Posterior cingulate gyrus (tissue), 11 donors: ENCODE measurements at regions not wholly inside any gene's neighbourhood (a gene's known extent, or its start where the extent isn't known, plus 50 kb on each side); places are given as distances from the start of the nearest gene placed in this dataset.
A peak's percentile ranks its signal among the peaks of the same experiment; 100 is the strongest.

Source experiments
- DNase-seq, 10 donors: peaks; one replicate each; pipeline versions ENCODE4 v3.0.0 to v3.0.0-alpha.2; 2020 to 2021; ENCODE audit warnings: mixed read lengths in 3 of 10
- intact Hi-C: fragments of 100-400 bp; cut with DNase I; formaldehyde crosslinking; loops from one replicate; pipeline ENCODE4 v1.15.1; 2023

DNA sequence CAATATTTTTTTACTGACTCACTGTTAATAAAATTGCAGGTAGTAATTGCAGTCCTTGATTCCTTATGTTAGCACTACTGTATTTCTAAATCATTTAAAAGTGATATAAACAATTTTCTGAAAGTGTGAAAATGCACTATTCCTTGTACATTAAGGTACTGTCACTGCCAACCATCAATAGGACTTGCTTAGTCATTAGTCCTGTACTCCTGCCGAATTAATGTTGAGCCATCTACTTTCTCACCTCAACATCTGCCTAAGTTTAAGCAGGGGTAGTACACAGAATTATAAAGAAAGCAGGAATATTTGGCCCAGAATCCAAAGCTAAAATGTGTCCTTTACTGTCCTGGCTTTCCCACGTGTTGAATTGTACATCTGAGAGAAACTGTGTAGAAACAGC lies 87.0 kb upstream of the TRPC3 start:
- no peak for DNase-seq
- intact Hi-C loops = no loop called here

DNA sequence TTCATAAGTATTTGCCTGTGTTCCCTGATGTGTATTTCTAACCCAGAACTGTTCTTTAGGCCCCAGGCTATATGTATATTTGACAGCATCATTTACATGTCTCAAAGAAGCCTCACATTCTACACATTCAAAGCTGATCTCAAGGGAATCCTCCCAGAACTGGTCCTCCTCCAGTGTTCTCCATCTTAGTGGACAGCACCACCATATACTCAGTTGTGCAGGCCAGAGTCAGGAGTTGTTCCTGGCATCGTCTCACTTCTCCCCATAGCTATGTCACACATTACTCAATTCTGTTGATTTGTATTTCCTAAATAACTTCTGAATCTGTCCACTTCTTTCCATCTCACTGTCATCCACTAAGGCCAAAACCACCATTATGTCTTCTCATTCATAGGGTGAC lies 82.8 kb upstream of the TRPC3 start:
- no peak for DNase-seq
- intact Hi-C loops = no loop called here

DNA sequence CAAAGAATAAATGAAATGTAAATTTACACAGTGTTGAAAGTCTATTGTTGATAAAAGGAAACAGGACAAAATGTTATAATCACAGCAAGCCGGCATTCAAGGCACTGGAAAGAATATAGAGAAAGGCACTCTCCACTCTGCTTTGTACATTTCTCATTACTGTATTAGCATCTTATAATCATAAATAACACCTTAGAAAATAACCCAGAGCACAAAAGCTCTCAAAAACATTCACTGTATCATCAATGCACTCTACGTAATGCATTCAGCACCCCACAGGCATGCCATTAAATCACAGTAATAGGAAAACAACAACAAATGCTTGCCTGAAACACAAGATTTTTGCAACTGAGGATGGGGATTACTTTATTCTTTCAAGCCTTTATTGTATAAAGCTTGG lies 75.3 kb upstream of the TRPC3 start:
- intact Hi-C loops = no loop called here

GRCh38 chr4:122017296-122017695 lies 65.4 kb upstream of the TRPC3 start:
- intact Hi-C loops = no loop called here
- no peak for DNase-seq

More for the DNA sequence above, 75.3 kb upstream of the TRPC3 start:
- DNase-seq = no peak

GRCh38 chr4:122015203-122015602 lies 63.3 kb upstream of the TRPC3 start:
- DNase-seq = no peak
- intact Hi-C loops = no loop called here

DNA sequence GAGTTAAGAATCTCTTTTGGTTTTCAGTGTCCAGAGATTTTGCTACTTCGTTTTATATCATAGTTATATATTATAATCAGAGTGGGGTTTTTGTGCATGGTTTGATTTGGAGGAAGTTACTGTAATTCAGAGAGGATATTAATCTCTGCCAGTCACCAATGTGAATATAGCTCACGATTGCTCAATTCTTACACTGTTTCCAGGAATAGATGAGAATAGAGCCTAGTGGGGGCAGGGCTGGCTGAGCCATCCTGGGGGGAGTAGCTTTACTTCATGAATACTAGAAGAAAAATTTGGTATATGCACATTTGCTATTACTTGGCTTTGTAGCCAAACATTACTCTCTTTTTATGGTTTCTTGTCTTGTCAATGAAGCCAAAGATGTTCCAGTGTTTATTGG lies 60.9 kb upstream of the TRPC3 start:
- intact Hi-C loops = no loop called here
- DNase-seq = no peak

GRCh38 chr4:122010610-122011009 lies 58.8 kb upstream of the TRPC3 start:
- no peak for DNase-seq
- intact Hi-C loops = no loop called here

DNA sequence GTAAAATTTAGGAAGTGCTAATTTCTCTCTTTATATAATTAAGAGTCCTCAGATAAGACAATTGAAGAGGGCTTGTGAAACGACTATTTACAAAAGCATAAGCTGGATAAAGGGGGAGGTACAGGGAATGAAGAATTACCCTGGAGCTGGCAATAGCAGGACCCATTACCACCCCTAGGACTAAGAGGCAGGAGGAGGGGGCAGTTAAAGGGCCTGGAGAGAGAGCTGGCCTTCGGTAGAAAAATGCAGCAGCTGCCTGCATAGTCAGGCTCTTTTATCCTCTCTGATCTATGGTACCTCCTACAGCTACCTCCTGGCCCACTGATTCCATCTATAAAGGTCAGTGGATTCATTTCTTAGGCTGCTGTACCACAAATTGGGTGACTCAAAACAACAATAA lies 57.7 kb upstream of the TRPC3 start:
- DNase-seq = no peak
- intact Hi-C loops = no loop called here

DNA sequence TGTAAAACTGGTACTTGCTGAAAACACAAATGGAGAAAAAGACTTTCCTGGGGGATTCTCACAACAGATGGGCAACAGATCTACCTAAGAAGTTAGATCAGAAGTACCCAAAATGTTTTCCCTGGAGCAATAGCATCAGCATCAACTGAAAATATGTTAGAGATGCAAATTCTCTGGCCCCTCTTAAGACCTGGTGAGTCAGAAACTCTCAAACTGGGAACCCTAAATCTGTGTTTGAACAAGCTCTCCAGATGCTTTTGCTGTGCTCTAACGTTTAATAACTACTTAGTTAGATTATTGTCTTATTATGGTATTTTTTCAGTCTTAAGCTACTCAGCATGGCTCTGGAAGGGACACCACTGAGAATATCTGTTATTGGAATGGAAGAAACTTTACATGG lies 55.2 kb upstream of the TRPC3 start:
- DNase-seq = no peak
- intact Hi-C loops = no loop called here

DNA sequence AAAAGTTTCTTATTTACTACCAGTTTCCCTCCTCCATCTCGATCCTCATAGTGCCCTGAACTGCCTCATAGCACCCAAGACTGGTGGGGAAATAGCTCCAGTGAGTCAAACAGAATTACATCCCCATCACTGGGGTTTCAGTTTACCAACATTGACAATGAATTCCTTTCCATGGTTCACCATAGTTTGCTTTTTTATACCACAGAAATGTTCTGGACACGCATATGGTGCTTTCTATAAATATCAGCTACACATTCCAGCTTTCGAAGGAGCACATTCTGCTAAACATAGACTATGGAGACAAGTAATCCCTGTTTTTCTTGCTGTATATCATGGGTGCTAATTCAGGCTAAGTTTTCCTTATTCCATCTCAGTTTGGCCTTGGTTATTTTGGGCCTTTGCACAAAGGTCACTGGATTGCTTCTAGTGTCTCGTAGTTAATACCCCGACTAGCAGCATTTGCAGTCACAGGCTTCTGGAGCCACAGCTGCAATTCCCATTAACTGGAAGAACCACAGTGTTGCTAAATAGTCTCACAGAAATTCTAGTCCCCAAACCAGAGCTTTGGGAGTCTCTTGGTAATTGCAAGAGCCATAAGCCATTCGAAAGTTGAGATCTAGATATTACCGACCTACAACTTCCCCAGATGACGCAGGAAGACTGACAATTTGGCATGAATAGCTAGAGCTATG lies 53.4 kb upstream of the TRPC3 start:
- intact Hi-C loops = no loop called here

GRCh38 chr4:122003335-122003734 lies 51.5 kb upstream of the TRPC3 start:
- DNase-seq = peak in 1 of 10 donors; percentile 18
- intact Hi-C loops = no loop called here

More for the DNA sequence above, 53.4 kb upstream of the TRPC3 start:
- DNase-seq = peak in 1 of 10 donors; percentile 44
